ENCODE measurements at regions not wholly inside any gene's neighbourhood (a gene's known extent, or its start where the extent isn't known, plus 50 kb on each side); places are given as distances from the start of the nearest gene placed in this dataset.
"Not testable (repeated sequence)": the region's sequence is repeated elsewhere in the genome, so short reads cannot be mapped to it uniquely, and the experiment has no call there.

GRCh38 chr2:147594038-147594437 is 250.8 kb upstream of the ACVR2A start:
- DNase-seq (ENCODE audit: low spot score) = no peak
- Histone ChIP-seq H3K27me3 (replicated peaks; ENCODE audit: insufficient read depth, low read depth, low read length, poor library complexity) (no peaks in the 10 kb centered on the region), H3K9me3 (ENCODE audit: low read depth, low read length, poor library complexity, severe bottlenecking) (no peaks in the 10 kb centered on the region), H3K4me1 (ENCODE audit: insufficient read depth, low read length, poor library complexity, severe bottlenecking) (no peaks in the 10 kb centered on the region), H3K4me3 (ENCODE audit: low read depth, low read length, poor library complexity, severe bottlenecking) (no peak overlapping the region), H3K27ac (ENCODE audit: low read depth, low read length, poor library complexity, severe bottlenecking) (no peak overlapping the region), H3K36me3 (ENCODE audit: insufficient read depth, low read length, poor library complexity, severe bottlenecking) (no peaks in the 10 kb centered on the region)
- BruUV-seq (replicated peaks) = no TSS peak
- intact Hi-C loops (cut with micrococcal nuclease; ENCODE audit: unreplicated experiment) = no loop called here
- CTCF ChIA-PET = no interaction called here
- TF ChIP-seq CTCF (conservative IDR thresholded peaks at IDR 0.05; ENCODE audit: low read depth, low read length) (no peak), EZH2 (IDR thresholded peaks at IDR 0.05; ENCODE audit: borderline replicate concordance, low read depth, low read length, poor library complexity, severe bottlenecking) (no peak)
- POLR2A ChIA-PET (ENCODE audit: low non-redundant PET) = interaction anchor here (0.9 kb wide), 1 partner anchor 115 kb away, joined by 3 read pairs; no protein-coding TSS in a partner anchor

- intact Hi-C loops (cut with micrococcal nuclease; ENCODE audit: unreplicated experiment); BruUV-seq (replicated peaks); H3K9me3 ChIP-seq (ENCODE audit: low read depth, low read length, poor library complexity, severe bottlenecking); H3K27ac ChIP-seq (ENCODE audit: low read depth, low read length, poor library complexity, severe bottlenecking); H3K4me1 ChIP-seq (ENCODE audit: insufficient read depth, low read length, poor library complexity, severe bottlenecking); H3K36me3 ChIP-seq (ENCODE audit: insufficient read depth, low read length, poor library complexity, severe bottlenecking); DNase-seq (ENCODE audit: low spot score); POLR2A ChIA-PET (ENCODE audit: low non-redundant PET); CTCF ChIA-PET; H3K27me3 ChIP-seq (replicated peaks; ENCODE audit: insufficient read depth, low read depth, low read length, poor library complexity); H3K4me3 ChIP-seq (ENCODE audit: low read depth, low read length, poor library complexity, severe bottlenecking): not testable (repeated sequence)
These were observed 252.0 kb upstream of the ACVR2A start for GRCh38 chr2:147592784-147593183.

- CTCF ChIA-PET = no interaction called here
These were observed 255.7 kb upstream of the ACVR2A start for GRCh38 chr2:147589127-147589526.

More at GRCh38 chr2:147589127-147589526, 255.7 kb upstream of the ACVR2A start:
- intact Hi-C loops (cut with micrococcal nuclease; ENCODE audit: unreplicated experiment) = no loop called here
- Histone ChIP-seq H3K27me3 (replicated peaks; ENCODE audit: insufficient read depth, low read depth, low read length, poor library complexity) (no peaks in the 10 kb centered on the region), H3K4me3 (ENCODE audit: low read depth, low read length, poor library complexity, severe bottlenecking) (no peak overlapping the region), H3K4me1 (ENCODE audit: insufficient read depth, low read length, poor library complexity, severe bottlenecking) (no peaks in the 10 kb centered on the region), H3K36me3 (ENCODE audit: insufficient read depth, low read length, poor library complexity, severe bottlenecking) (no peaks in the 10 kb centered on the region), H3K27ac (ENCODE audit: low read depth, low read length, poor library complexity, severe bottlenecking) (no peak overlapping the region), H3K9me3 (ENCODE audit: low read depth, low read length, poor library complexity, severe bottlenecking) (no peaks in the 10 kb centered on the region)
- no peak for TF ChIP-seq CTCF (conservative IDR thresholded peaks at IDR 0.05; ENCODE audit: low read depth, low read length)
- no peak for TF ChIP-seq EZH2 (IDR thresholded peaks at IDR 0.05; ENCODE audit: borderline replicate concordance, low read depth, low read length, poor library complexity, severe bottlenecking)
- BruUV-seq (replicated peaks) = no TSS peak
- DNase-seq (ENCODE audit: low spot score) = no peak
- POLR2A ChIA-PET (ENCODE audit: low non-redundant PET) = no interaction called here
